Stimulated activated CD4-positive, alpha-beta T cell treated with anti-CD3 and anti-CD28 coated beads, Interleukin-15, amount 100 ng/mL, for 24 hours (primary cell): ENCODE measurements at regions not wholly inside any gene's neighbourhood (a gene's known extent, or its start where the extent isn't known, plus 50 kb on each side); places are given as distances from the start of the nearest gene placed in this dataset.

Experiments
- DNase-seq: peaks from one replicate; pipeline ENCODE4 v3.0.0-alpha.2; 2020

- no peak for DNase-seq
Measured at GRCh38 chr3:153679714-153680113, 441.5 kb upstream of the ARHGEF26 start.

GRCh38 chr3:153680526-153680925 lies 440.7 kb upstream of the ARHGEF26 start:
- no peak for DNase-seq

GRCh38 chr3:153681057-153681456 lies 440.1 kb upstream of the ARHGEF26 start:
- no peak for DNase-seq

- DNase-seq, result no peak
Measured at GRCh38 chr3:153688301-153689120, 432.7 kb upstream of the ARHGEF26 start.

- no peak for DNase-seq
Measured at GRCh38 chr3:153693207-153693606, 428.0 kb upstream of the ARHGEF26 start.

- no peak for DNase-seq
Measured at GRCh38 chr3:153702106-153702505, 419.1 kb upstream of the ARHGEF26 start.

- DNase-seq, result no peak
Measured at GRCh38 chr3:153704115-153704514, 417.1 kb upstream of the ARHGEF26 start.

- no peak for DNase-seq
Measured at GRCh38 chr3:153706706-153707105, 414.5 kb upstream of the ARHGEF26 start.

GRCh38 chr3:153714016-153714415 lies 407.2 kb upstream of the ARHGEF26 start:
- no peak for DNase-seq

GRCh38 chr3:153714588-153715290 lies 406.5 kb upstream of the ARHGEF26 start:
- DNase-seq, result no peak

GRCh38 chr3:153722157-153722556 lies 399.0 kb upstream of the ARHGEF26 start:
- no peak for DNase-seq

GRCh38 chr3:153731071-153731470 lies 390.1 kb upstream of the ARHGEF26 start:
- no peak for DNase-seq

- DNase-seq, result no peak
Measured at GRCh38 chr3:153734777-153735551, 386.2 kb upstream of the ARHGEF26 start.

- no peak for DNase-seq
Measured at GRCh38 chr3:153740109-153740508, 381.1 kb upstream of the ARHGEF26 start.

- DNase-seq, result no peak
Measured at GRCh38 chr3:153744889-153745288, 376.3 kb upstream of the ARHGEF26 start.

GRCh38 chr3:153746211-153746610 lies 375.0 kb upstream of the ARHGEF26 start:
- no peak for DNase-seq

GRCh38 chr3:153749070-153749610 lies 372.1 kb upstream of the ARHGEF26 start:
- no peak for DNase-seq

- no peak for DNase-seq
Measured at GRCh38 chr3:153752405-153753027, 368.7 kb upstream of the ARHGEF26 start.

GRCh38 chr3:153753035-153753434 lies 368.2 kb upstream of the ARHGEF26 start:
- no peak for DNase-seq

- DNase-seq, result no peak
Measured at GRCh38 chr3:153756816-153757215, 364.4 kb upstream of the ARHGEF26 start.

GRCh38 chr3:153757839-153758238 lies 363.4 kb upstream of the ARHGEF26 start:
- no peak for DNase-seq

- DNase-seq, result no peak
Measured at GRCh38 chr3:153760948-153761347, 360.2 kb upstream of the ARHGEF26 start.
